Activated CD4-positive, alpha-beta T cell treated with anti-CD3 and anti-CD28 coated beads, Interleukin-10, Interleukin-2, amounts not matched to agents 100 ng/mL and 50 ng/mL, durations not matched to agents 16 hours and 8 hours (primary cell): ENCODE measurements at regions not wholly inside any gene's neighbourhood (a gene's known extent, or its start where the extent isn't known, plus 50 kb on each side); places are given as distances from the start of the nearest gene placed in this dataset.
"Not testable (repeated sequence)": the region's sequence is repeated elsewhere in the genome, so short reads cannot be mapped to it uniquely, and the experiment has no call there.

Source experiments
- DNase-seq: peaks from one replicate; pipeline ENCODE4 v3.0.0-alpha.2; 2020

DNA sequence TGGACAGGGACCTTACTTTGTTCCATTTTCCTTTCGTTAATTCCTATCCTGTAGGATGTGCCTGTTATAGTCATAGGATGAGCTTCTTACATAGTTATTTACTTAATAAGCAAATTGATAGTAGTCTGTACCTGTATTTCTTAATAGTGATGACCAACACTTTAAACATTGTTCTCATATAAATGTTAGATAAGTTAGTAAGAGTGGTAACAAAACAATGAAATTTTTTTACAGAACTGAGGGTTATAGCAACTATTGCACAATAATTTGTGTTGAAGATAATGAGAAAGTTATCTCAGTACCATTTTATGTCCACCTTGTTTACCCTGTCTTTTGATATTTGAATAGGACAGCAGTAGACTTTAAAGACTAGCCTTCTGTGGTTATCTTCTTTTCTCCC, 162.9 kb upstream of the ELL2 start:
- DNase-seq, result no peak

DNA sequence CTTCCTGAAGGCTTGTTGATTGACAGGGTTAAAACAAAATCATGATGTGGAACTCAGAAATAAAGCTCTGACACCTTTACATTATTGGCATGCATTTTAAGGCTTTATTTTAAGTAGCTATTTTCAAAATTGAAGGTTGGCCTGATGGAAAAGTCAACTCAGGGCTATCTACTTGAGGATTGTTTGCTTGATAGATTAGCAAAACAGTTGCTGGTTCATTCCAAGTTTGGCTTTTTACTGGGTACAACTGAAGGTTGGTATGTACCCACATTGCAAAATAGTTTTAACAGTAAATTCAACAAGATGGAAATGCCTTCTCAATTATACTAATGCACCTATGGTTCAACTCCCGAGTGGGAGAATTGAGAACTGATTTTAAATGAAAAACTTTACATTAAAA, 161.8 kb upstream of the ELL2 start:
- DNase-seq, result no peak

- DNase-seq, result no peak
Measured at GRCh38 chr5:96121364-96121763, 159.7 kb upstream of the ELL2 start.

GRCh38 chr5:96120120-96120519, 158.5 kb upstream of the ELL2 start:
- no peak for DNase-seq

DNA sequence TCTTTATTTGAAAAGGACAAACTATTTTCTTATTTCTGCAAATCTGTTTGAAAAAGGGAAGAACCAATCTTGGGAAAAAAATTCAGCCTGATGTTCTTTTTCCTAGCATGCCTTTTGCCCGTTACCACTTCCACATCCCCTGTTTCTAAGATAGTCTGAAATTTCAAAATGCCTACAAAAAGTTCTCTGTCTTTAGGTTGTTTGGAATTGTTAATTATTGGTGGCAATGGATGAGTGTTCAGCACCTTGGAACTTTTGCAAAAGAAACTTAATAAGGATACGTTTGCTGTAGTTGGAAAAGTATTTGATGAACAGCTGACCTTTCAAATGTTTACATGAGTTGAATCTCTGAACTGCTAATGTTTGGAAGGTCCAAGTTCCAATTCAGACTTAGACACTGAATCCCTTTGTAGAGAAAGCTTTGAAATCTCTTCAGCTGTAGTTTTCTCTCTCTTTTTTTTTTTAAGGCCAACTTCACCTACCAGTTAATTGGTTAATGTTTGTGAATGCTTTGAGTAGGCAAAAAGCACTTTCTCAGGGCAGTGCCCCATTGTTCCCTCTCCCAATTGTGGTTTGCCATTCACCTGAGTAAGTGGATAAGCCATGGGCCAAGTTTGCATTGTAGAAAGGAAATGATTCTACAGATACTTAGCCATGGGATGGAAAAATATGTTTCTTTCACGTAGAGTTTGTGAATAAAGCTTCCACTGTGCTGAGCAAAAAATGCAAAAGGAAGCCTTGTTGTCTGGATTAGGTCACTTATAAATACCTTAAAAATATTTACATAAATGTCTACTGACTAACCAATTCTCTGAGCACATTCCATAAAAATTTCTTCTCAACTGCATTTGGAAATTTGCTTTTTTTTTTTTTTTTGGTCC, 156.4 kb upstream of the ELL2 start:
- no peak for DNase-seq

DNA sequence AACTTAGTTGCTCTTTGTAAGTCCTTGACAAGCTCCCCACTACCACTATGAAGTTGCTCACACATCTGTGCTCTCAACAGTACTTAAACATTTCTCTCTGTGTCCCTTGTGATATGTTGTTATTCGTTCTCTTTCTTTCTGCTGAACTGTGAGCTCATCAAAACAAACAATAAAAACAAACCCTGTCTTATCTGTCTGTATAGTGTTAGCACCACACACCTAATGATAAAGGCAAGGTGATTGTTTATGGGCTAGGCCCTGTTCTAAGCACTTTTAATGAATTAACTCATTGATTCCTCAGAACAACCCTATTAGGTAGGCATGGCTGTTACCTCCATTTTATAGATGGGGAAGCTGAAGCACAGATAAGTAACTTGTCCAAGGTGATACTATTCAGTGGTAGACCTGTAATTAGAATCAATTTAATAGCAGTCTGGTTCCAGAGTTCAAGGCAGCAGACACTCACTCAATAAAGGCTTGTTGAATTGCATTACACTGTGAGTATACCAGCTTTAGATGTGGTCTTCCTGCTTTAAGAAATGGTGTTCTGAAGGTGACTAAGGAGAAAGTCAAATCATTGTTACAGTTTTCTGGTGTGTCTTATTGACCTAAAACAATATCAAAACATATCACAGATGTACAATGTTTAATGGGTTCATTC, 153.6 kb upstream of the ELL2 start:
- DNase-seq, result peak; percentile 40

- DNase-seq, result peak; percentile 90
Measured at GRCh38 chr5:96114736-96115135, 153.1 kb upstream of the ELL2 start.

GRCh38 chr5:96113170-96113939, 151.7 kb upstream of the ELL2 start:
- peak; percentile 80 for DNase-seq

GRCh38 chr5:96112703-96113102, 151.1 kb upstream of the ELL2 start:
- no peak for DNase-seq

DNA sequence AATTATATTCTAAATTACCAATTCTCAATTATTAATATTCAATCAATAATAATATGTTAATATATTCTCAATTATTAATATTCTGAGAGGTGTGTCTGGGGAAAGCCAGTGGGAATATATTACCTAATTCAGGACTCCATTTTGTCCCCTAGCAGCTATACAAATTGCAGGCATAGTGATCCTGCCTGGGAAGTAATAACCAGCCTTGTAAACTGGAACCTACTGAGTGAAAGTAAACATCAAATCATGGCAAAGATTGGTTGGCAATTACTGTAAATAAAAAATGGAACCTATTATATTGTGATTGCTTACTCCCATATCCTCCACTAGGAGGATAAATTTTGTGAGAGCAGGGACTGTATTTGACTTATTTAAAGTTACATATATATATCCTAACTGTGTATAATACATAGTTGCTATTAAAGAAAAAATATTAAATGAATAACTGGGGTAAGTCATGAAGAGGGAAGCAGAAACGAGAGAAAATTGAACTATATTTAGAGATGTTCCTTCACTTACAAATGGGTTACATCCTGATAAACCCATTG, 150.5 kb upstream of the ELL2 start:
- DNase-seq, result no peak

DNA sequence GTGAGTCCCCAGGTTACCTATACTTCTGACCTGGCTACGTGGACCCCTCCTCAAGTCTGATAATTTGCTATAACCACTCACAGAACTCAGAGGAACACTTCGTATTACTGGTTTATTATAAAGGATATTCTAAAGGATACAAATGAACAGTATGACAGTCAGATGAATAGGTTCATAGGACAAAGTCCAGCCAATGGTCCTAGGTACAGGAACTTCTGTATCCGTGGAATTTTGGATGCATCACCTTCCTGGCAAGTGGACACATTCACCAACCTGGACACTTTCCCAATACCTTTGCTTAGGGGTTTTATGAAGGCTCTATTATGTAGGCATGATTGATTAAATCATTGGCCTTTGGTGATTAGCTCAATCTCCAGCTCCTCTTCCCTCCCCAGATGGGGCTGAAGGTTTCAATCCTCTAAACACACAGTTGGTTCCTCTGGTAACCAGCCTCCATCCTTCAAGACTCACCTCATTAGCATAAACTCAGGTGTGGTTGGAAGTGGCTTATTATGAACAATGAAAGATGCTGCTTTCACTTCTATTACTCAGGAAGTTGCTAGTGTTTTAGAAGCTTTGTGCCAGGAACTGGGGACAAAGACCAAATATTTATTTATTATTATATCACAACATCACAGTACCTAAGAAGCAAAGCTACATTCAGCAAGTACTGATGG, 149.6 kb upstream of the ELL2 start:
- peak; percentile 62 for DNase-seq

DNA sequence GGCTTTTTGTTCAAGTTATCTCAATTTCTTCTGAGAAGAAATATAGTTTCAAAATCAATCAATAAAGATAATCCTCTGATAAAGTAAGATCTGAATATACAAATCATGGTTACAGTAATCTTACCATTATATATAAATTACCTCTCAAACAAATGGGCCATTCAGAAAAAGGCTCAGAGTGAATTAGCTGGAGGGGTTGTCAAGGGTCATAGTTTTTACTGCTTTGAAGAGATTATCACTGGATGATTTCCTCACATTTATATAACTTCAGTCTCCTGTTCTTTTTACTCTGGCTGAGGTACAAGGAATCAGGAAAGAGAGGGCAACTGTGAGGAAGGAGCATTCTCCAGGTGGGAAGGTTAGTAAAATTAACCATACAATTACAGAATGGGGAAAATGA, 148.6 kb upstream of the ELL2 start:
- peak; percentile 23 for DNase-seq

DNA sequence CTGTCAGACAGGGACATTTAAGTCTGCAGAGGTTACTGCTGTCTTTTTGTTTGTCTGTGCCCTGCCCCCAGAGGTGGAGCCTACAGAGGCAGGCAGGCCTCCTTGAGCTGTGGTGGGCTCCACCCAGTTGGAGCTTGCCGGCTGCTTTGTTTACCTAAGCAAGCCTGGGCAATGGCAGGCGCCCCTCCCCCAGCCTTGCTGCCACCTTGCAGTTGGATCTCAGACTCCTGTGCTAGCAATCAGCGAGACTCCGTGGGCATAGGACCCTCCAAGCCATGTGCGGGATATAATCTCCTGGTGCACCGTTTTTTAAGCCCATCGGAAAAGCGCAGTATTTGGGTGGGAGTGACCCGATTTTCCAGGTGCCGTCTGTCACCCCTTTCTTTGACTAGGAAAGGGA, 147.0 kb upstream of the ELL2 start:
- not testable (repeated sequence) for DNase-seq

- DNase-seq, result not testable (repeated sequence)
Measured at GRCh38 chr5:96103829-96104228, 142.2 kb upstream of the ELL2 start.

DNA sequence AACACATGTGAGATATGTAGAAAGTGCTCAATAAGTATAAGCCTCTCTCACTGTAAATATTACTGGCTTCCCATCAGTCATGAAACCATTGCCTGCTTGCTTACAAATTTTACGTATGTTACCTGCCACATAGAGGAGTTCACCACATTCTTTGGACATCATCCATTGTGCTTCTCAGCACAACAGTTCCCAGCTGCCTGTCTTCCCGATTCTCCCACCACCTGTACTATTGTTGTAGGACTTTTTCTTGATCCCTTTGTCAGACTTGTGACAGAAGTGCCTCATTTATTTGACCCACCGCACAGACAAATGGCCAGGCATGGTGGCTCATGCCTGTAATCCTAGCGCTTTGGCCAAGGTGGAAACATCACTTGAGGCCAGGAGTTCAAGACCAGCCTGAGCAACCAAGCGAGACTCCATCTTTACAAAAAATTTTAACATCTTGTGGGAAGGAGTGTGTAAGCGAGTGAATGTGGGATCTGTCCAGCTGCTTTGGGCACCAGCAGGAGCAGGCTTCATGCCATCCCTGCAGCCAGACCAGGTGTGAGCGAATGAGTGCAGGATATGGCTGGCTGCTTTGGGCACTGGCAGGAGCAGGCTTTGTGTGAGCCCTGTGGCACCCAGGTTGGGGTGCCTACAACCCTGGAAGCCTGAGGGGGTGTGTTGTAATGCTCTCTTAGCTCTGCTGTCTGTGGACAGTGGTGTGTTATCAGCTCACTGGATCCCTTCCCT, 139.9 kb upstream of the ELL2 start:
- no peak for DNase-seq

GRCh38 chr5:96097488-96097887, 135.8 kb upstream of the ELL2 start:
- not testable (repeated sequence) for DNase-seq

GRCh38 chr5:96096724-96097123, 135.1 kb upstream of the ELL2 start:
- DNase-seq, result no peak

DNA sequence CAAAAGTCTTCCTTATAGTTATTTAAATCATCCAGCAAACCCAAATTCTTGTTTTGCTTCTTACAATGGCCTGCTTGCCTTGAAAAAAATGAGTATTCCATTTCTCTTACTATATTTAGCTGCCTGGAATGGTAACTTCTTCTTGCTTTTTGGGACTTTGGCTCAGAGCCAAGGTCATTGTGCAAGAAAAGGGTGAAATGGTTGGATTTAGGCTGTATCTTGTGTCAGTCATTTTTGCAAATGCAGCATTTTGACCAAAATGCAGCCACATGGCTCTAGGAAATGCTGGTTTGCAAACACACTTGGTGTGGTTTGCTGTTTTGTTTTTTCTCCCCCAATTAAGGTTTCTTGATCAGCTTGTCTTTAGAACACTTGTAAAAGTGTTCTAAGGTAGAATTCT, 133.3 kb upstream of the ELL2 start:
- DNase-seq, result no peak

GRCh38 chr5:96093890-96094381, 132.3 kb upstream of the ELL2 start:
- no peak for DNase-seq

DNA sequence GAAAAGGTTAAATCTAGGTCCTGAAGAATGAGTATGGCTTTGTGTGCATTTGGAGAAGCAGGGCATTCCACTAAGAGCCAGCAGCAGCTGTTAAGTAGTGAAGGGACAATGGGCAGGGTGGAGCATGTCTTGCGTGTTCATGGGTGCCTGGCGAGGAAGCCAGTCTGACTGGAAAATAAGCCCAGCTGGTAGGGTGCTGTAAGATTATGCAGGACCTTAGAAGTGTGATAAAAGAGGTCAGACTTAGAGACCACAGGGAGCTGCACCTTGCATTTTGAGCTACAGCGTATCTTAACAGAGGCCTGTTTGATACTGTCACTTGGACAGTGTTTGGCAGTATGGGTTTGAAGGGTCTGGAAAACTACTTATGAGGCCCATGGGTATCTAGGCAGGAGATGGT, 131.7 kb upstream of the ELL2 start:
- DNase-seq, result no peak

DNA sequence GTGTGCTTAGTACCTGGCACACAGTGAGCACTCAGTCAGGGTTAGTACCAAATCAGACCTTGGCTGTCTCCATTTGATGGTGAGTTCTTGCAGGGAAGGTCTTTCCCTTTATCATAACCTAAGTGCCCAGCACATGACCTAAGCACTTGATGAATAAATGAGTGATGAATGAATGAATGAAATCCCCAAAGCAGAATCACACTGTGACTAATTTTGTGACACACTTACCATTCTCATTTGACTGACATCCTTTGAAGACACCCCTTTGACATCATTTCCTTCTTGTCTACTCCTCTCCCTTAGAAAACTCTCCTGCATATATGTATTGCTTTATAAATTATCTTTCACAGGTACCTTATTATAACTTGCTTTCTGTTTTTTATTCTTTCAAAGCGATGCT, 130.2 kb upstream of the ELL2 start:
- DNase-seq, result peak; percentile 33

- no peak for DNase-seq
Measured at GRCh38 chr5:96090215-96090614, 128.6 kb upstream of the ELL2 start.
